ENCODE measurements at regions not wholly inside any gene's neighbourhood (a gene's known extent, or its start where the extent isn't known, plus 50 kb on each side); places are given as distances from the start of the nearest gene placed in this dataset.

DNA sequence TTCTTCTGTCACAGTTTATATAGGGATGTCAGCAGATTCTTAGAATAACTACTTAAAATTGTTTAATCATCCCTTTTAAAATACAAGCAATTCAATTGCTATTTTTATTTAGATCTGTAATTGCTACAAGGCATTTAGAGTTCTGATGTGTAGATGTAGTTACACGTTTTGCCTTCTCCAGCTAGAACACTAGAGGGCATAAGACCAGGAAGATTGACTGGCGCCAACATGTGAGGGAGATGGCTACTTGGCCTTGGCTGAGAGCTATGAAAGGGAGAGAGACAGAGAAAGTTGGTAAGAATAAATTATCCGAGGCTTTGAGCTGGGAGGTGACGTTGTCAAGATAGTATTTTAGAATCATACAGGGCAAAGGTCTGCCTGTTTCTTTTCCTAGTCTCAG lies 563.7 kb upstream of the PRKX start:
- Mint-ChIP-seq H3K27ac (no peak overlapping the region), H3K9me3 (peaks cover under 1% of the 10 kb centered on the region), H3K27me3 (no peaks in the 10 kb centered on the region), H3K36me3 (no peaks in the 10 kb centered on the region), H3K4me1 (no peaks in the 10 kb centered on the region), H3K4me3 (no peak overlapping the region)
- no peak for DNase-seq
- CTCF ChIA-PET, result no interaction called here

- no peak for DNase-seq
- Mint-ChIP-seq H3K4me3 (no peak overlapping the region), H3K36me3 (no peaks in the 10 kb centered on the region), H3K4me1 (no peaks in the 10 kb centered on the region), H3K27me3 (no peaks in the 10 kb centered on the region), H3K27ac (no peak overlapping the region), H3K9me3 (no peaks in the 10 kb centered on the region)
- CTCF ChIA-PET, result no interaction called here
These were observed 555.2 kb upstream of the PRKX start for GRCh38 chrX:4268676-4269075.

DNA sequence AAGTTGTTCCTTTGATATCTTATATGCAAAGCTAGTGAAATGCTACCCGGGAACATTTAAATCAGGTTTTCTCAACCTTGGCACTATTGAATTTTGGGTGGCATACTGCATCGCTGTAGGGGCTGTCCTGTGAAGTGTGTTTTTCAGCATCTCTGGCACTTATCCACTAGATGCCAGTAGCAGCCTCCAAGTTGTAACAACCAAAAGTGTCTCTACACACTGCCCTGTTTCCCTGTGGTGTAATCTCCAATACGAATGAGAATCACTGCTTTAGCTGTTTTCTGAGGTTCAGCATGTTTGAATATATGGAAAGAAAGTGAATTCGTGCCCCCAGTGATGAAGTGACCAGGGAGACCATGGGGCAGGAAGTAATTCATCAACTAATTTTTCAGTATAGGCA lies 551.6 kb upstream of the PRKX start:
- H3K4me3 Mint-ChIP-seq, result no peak overlapping the region
- H3K36me3 Mint-ChIP-seq, result no peaks in the 10 kb centered on the region
- no peak for DNase-seq
- H3K4me1 Mint-ChIP-seq, result no peaks in the 10 kb centered on the region
- no peak overlapping the region for H3K27ac Mint-ChIP-seq
- H3K9me3 Mint-ChIP-seq, result no peaks in the 10 kb centered on the region
- CTCF ChIA-PET, result no interaction called here
- no peaks in the 10 kb centered on the region for H3K27me3 Mint-ChIP-seq

DNA sequence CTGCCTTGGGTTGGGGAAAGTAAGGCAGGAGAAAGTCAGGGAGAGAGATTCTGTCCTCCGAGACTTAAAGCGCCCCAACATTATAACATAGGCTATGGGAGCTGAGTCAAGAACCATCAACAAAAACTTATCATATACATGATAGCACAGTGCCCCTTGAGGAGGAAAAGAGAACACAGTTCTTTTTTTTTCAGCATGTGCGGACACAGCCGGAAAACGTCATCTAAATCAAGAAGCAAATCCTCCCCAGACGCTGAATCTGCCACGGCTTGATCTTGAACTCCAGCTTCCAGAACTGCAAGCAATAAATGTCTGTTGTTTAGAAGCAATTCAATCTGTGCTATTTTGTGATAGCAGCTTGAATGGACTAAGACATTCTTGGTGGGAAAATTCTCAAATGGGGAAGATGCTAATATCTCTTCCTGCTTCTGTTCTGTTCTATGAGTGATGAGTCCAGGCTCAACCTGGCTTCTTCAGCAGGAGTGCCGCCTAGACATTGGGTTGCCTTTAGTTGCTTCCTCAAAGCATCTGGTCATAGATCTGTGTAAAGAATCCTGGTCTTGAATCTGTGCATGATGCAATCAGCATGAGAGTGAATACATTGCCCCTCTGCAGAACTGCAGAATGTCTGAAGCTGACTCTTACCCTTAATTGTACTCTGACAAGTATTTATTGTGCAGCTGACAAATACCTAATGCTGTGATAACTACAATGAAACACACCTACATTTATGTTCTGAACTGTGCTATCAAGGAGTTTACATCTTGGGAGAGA lies 549.8 kb upstream of the PRKX start:
- H3K27me3 Mint-ChIP-seq, result no peaks in the 10 kb centered on the region
- H3K4me1 Mint-ChIP-seq, result no peaks in the 10 kb centered on the region
- no peaks in the 10 kb centered on the region for H3K9me3 Mint-ChIP-seq
- H3K4me3 Mint-ChIP-seq, result no peak overlapping the region
- CTCF ChIA-PET, result interaction anchor here (0.7 kb wide), 1 partner anchor 244 kb away, joined by 3 read pairs; no protein-coding TSS in a partner anchor
- no peak overlapping the region for H3K27ac Mint-ChIP-seq
- DNase-seq, result no peak
- no peaks in the 10 kb centered on the region for H3K36me3 Mint-ChIP-seq

- H3K9me3 Mint-ChIP-seq, result peaks cover 8% of the 10 kb centered on the region
- no peaks in the 10 kb centered on the region for H3K27me3 Mint-ChIP-seq
- H3K36me3 Mint-ChIP-seq, result no peaks in the 10 kb centered on the region
- CTCF ChIA-PET, result no interaction called here
- no peak for DNase-seq
- no peak overlapping the region for H3K4me3 Mint-ChIP-seq
- peaks cover 6% of the 10 kb centered on the region for H3K4me1 Mint-ChIP-seq
- H3K27ac Mint-ChIP-seq, result peak overlapping the region; percentile 82
These were observed 539.6 kb upstream of the PRKX start for GRCh38 chrX:4253092-4253491.

DNA sequence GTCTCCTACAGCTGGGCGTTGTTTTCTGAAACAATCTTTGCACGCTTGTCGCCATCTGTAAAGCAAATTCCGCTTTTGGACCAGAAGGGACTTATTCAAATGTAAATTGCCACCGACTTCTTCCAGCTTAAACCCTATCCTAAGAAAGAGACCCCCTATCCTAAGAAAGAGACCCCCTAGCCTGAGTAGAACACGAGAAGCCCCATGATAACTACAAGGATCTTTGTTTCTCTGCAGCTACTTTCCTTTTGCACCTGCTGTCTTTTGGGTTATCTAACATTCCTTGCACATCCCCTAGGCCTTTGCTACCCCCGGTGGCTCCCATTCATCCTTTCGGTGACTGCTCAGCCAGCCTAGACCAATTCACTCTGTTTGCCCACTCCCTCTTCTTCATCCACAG lies 536.0 kb upstream of the PRKX start:
- Mint-ChIP-seq H3K4me1 (peaks cover 6% of the 10 kb centered on the region), H3K27ac (no peak overlapping the region), H3K4me3 (no peak overlapping the region), H3K27me3 (no peaks in the 10 kb centered on the region), H3K36me3 (no peaks in the 10 kb centered on the region), H3K9me3 (peaks cover 6% of the 10 kb centered on the region)
- CTCF ChIA-PET, result no interaction called here
- no peak for DNase-seq

DNA sequence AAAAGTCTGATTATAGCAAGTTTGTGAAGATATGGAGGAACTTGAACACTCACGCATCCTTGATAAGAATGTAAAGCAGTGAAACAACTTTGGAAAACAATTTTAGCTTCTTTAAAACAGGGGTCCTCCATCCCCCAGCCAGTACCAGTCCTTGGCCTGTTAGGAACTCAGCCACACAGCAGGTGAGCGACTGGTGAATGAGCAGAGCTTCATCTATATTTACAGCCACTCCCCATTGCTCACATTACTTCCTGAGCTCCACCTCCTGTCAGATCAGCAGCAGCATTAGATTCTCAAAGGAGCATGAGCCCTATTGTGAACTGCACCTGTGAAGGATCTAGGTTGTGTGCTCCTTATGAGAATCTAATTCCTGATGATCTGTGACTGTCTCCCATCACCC lies 530.3 kb upstream of the PRKX start:
- DNase-seq, result no peak
- peaks cover 3% of the 10 kb centered on the region for H3K9me3 Mint-ChIP-seq
- no peaks in the 10 kb centered on the region for H3K27me3 Mint-ChIP-seq
- no peak overlapping the region for H3K4me3 Mint-ChIP-seq
- H3K36me3 Mint-ChIP-seq, result no peaks in the 10 kb centered on the region
- H3K4me1 Mint-ChIP-seq, result peaks cover 5% of the 10 kb centered on the region
- H3K27ac Mint-ChIP-seq, result no peak overlapping the region
- CTCF ChIA-PET, result no interaction called here

- Mint-ChIP-seq H3K27me3 (no peaks in the 10 kb centered on the region), H3K9me3 (peaks cover 3% of the 10 kb centered on the region), H3K36me3 (no peaks in the 10 kb centered on the region), H3K27ac (no peak overlapping the region), H3K4me1 (peaks cover 5% of the 10 kb centered on the region), H3K4me3 (no peak overlapping the region)
- DNase-seq, result peak; percentile 19
- CTCF ChIA-PET, result no interaction called here
These were observed 527.2 kb upstream of the PRKX start for GRCh38 chrX:4240541-4241194.

DNA sequence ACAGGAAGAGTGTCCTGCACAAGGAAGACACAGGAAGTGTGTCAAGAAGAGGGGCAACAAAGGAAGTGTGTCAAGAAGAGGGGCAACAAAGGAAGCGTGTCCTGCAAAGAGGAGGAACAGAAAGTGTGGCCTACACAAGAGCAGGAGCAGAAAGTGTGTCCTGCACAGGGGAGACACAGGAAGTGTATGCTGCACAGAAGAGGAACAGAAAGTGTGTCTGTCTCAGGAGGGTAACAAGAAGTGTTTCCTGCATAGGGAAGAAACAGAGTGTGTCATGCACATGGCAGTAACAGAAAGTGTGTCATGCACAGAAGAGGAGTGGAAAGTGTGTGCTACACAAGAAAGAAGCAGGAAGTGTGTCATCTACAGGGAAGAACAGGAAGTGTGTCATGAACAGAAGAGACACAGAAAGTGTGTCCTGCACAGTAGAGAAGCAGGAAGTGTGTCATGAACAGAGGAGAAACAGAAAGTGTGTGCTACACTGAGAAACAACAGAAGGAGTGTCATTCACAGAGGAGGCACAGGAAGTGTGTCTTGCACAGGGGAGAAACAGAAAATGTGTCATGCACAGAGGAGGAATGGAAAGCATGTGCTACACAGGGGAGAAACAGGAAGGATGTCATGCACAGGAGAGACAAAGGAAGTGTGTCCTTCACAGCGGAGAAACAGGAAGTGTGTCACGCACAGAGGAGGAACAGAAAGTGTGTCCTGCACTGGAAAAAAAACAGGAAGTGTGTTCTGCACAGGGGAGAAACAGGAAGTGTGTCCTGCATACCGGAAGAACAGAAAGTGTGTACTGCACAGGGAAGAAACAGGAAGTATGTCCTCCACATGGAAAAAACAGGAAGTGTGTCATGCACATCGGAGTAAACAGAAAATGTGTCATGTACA lies 526.4 kb upstream of the PRKX start:
- Mint-ChIP-seq H3K4me1 (peaks cover 5% of the 10 kb centered on the region), H3K9me3 (peaks cover 3% of the 10 kb centered on the region), H3K27ac (no peak overlapping the region), H3K36me3 (no peaks in the 10 kb centered on the region), H3K27me3 (no peaks in the 10 kb centered on the region), H3K4me3 (no peak overlapping the region)
- CTCF ChIA-PET, result no interaction called here
- no peak for DNase-seq

GRCh38 chrX:4238916-4239315 lies 525.5 kb upstream of the PRKX start:
- no peak for DNase-seq
- H3K36me3 Mint-ChIP-seq, result no peaks in the 10 kb centered on the region
- H3K9me3 Mint-ChIP-seq, result peaks cover 9% of the 10 kb centered on the region
- CTCF ChIA-PET, result no interaction called here
- H3K4me1 Mint-ChIP-seq, result peaks cover 5% of the 10 kb centered on the region
- H3K27me3 Mint-ChIP-seq, result no peaks in the 10 kb centered on the region
- no peak overlapping the region for H3K4me3 Mint-ChIP-seq
- H3K27ac Mint-ChIP-seq, result no peak overlapping the region

DNA sequence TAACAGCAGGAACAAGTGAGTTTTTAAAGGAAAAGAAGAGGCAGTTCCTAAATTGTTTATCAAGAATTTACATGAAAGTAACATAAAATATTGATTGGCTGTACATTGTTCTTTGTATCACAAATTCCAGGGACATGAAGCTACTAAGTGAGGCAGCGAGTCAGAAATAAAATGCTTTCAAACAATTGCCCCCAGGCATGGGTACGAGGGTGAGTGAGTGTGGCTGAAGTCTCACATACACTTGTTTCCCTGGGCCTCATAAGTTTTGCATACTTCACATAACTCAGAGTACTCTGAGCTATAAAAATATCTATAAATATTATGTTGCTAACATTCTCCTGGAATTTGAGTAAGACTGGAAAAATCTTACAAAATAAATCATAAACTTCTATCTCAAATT lies 511.6 kb upstream of the PRKX start:
- CTCF ChIA-PET, result no interaction called here
- H3K4me3 Mint-ChIP-seq, result no peak overlapping the region
- H3K4me1 Mint-ChIP-seq, result no peaks in the 10 kb centered on the region
- H3K27me3 Mint-ChIP-seq, result no peaks in the 10 kb centered on the region
- no peak overlapping the region for H3K27ac Mint-ChIP-seq
- H3K9me3 Mint-ChIP-seq, result no peaks in the 10 kb centered on the region
- DNase-seq, result no peak
- H3K36me3 Mint-ChIP-seq, result no peaks in the 10 kb centered on the region

- no peak overlapping the region for H3K27ac Mint-ChIP-seq
- no peak overlapping the region for H3K4me3 Mint-ChIP-seq
- H3K27me3 Mint-ChIP-seq, result no peaks in the 10 kb centered on the region
- peaks cover 3% of the 10 kb centered on the region for H3K9me3 Mint-ChIP-seq
- no peaks in the 10 kb centered on the region for H3K36me3 Mint-ChIP-seq
- CTCF ChIA-PET, result no interaction called here
- H3K4me1 Mint-ChIP-seq, result no peaks in the 10 kb centered on the region
- DNase-seq, result no peak
These were observed 493.5 kb upstream of the PRKX start for GRCh38 chrX:4206941-4207340.

DNA sequence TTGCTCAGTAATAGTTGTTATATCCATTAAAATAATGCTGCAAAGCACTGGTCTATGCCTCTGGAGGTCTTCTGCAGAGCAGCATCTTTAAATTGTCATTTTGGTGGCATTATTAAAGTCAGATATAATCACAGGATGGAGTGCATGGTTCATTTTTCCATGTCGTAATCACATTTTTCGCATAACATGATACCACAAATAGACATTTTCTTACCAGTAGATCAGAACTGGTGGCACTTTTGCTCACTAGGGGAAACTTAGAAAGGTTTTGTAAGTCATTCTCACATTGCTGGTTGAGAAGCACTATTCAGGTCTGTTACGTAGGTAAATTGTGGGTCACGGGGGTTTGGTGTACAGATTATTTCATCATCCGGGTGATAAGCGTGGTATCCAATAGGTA lies 484.5 kb upstream of the PRKX start:
- Mint-ChIP-seq H3K27ac (no peak overlapping the region), H3K9me3 (peaks cover 3% of the 10 kb centered on the region), H3K4me3 (no peak overlapping the region), H3K4me1 (no peaks in the 10 kb centered on the region), H3K36me3 (no peaks in the 10 kb centered on the region), H3K27me3 (no peaks in the 10 kb centered on the region)
- CTCF ChIA-PET, result no interaction called here
- DNase-seq, result no peak

- Mint-ChIP-seq H3K27ac (no peak overlapping the region), H3K4me3 (no peak overlapping the region), H3K27me3 (no peaks in the 10 kb centered on the region), H3K4me1 (no peaks in the 10 kb centered on the region), H3K9me3 (no peaks in the 10 kb centered on the region), H3K36me3 (no peaks in the 10 kb centered on the region)
- CTCF ChIA-PET, result no interaction called here
- no peak for DNase-seq
These were observed 480.2 kb upstream of the PRKX start for GRCh38 chrX:4193500-4194155.

Data from activated naive CD4-positive, alpha-beta T cell treated with anti-CD3 and anti-CD28 coated beads, Interleukin-2, amount 10 ng/mL, durations not matched to agents 7 days and 5 days (primary cell).